OCI-LY7 (cell line): ENCODE measurements at regions not wholly inside any gene's neighbourhood (a gene's known extent, or its start where the extent isn't known, plus 50 kb on each side); places are given as distances from the start of the nearest gene placed in this dataset.

Source experiments
- BruUV-seq: library from RNA; stranded (reverse); fragments of 400-500 nt; replicated peaks from 2 replicates; lab custom pipeline; 2021; lab: Mats Ljungman, UMichigan
- CTCF ChIA-PET: fragments of 300-600 bp; sonication (Branson Sonifier 250); formaldehyde crosslinking; loops from one replicate; lab custom pipeline; 2022; ENCODE audit warnings: antibody characterized with exemption; ENCODE audit not compliant: unreplicated experiment; lab: Charles Lee
- POLR2A ChIA-PET: fragments of 300-600 bp; sonication (Branson Sonifier 250); formaldehyde crosslinking; loops from one replicate; lab custom pipeline; 2022; ENCODE audit warnings: antibody characterized with exemption; lab: Charles Lee
- DNase-seq: peaks from one replicate; pipeline ENCODE4 v3.0.0-alpha.2; 2015; ENCODE audit warnings: low spot score
- H2AFZ ChIP-seq: fragments of 200-600 bp; sonication (generic), shearing (Covaris generic); 2 replicates; pipeline ENCODE4 v1.6.1; 2014; ENCODE audit warnings: mild to moderate bottlenecking, antibody characterized with exemption, low read length, moderate library complexity
- H3K27ac ChIP-seq: fragments of 200-600 bp; sonication (generic); 2 replicates; pipeline ENCODE4 v1.5.1; 2014; ENCODE audit warnings: mixed run types, low read depth, mild to moderate bottlenecking, moderate library complexity, low read length, inconsistent platforms; ENCODE audit not compliant: poor library complexity, severe bottlenecking
- H3K36me3 ChIP-seq: fragments of 200-600 bp; sonication (generic); 2 replicates; pipeline ENCODE4 v1.6.1; 2014; ENCODE audit warnings: mild to moderate bottlenecking, antibody characterized with exemption, low read length, moderate library complexity, mixed read lengths; ENCODE audit not compliant: insufficient read depth
- H3K4me1 ChIP-seq: fragments of 200-600 bp; sonication (generic); 2 replicates; pipeline ENCODE4 v1.5.1; 2014; ENCODE audit warnings: mild to moderate bottlenecking, low read length; ENCODE audit not compliant: insufficient read depth, poor library complexity, severe bottlenecking
- H3K4me2 ChIP-seq: fragments of 200-600 bp; sonication (generic); 2 replicates; pipeline ENCODE4 v1.6.1; 2014; ENCODE audit warnings: mild to moderate bottlenecking, low read length
- H3K4me3 ChIP-seq: fragments of 200-600 bp; sonication (generic); 2 replicates; pipeline ENCODE4 v1.5.1; 2014; ENCODE audit warnings: mild to moderate bottlenecking, low read depth, low read length; ENCODE audit not compliant: poor library complexity, severe bottlenecking
- H3K79me2 ChIP-seq: fragments of 200-600 bp; sonication (generic); 2 replicates; pipeline ENCODE4 v1.6.1; 2016; ENCODE audit warnings: low read depth, mild to moderate bottlenecking, low read length, moderate library complexity, mixed read lengths; ENCODE audit not compliant: insufficient read depth
- H3K9me2 ChIP-seq: fragments of 200-600 bp; sonication (generic); 2 replicates; pipeline ENCODE4 v1.6.1; 2016; ENCODE audit warnings: mild to moderate bottlenecking, low read length, mixed read lengths; ENCODE audit not compliant: insufficient read depth
- H3K9me3 ChIP-seq: fragments of 200-600 bp; sonication (generic); 2 replicates; pipeline ENCODE4 v1.6.1; 2014; ENCODE audit warnings: mild to moderate bottlenecking, mixed run types, low read length, mixed read lengths
- H4K20me1 ChIP-seq: fragments of 200-600 bp; sonication (generic); 2 replicates; pipeline ENCODE4 v1.6.1; 2014; ENCODE audit warnings: mild to moderate bottlenecking, antibody characterized with exemption, low read length, moderate library complexity, mixed read lengths; ENCODE audit not compliant: insufficient read depth
- CTCF ChIP-seq: fragments of 200-600 bp; sonication (generic); conservative IDR thresholded peaks from 2 replicates; pipeline ENCODE4 v1.5.1; 2014; ENCODE audit warnings: mild to moderate bottlenecking, antibody characterized with exemption, low read length, moderate library complexity, mixed read lengths
- EZH2phosphoT487 ChIP-seq: fragments of 200-600 bp; sonication (generic); IDR thresholded peaks from 2 replicates; pipeline ENCODE4 v1.6.1; 2018; ENCODE audit warnings: low read depth, borderline replicate concordance, mild to moderate bottlenecking, mixed run types, antibody characterized with exemption, low read length, moderate library complexity, mixed read lengths
- intact Hi-C: fragments of 100-400 bp; cut with micrococcal nuclease; formaldehyde crosslinking; loops from one replicate; pipeline ENCODE4 v1.10.0; 2022; ENCODE audit not compliant: unreplicated experiment

GRCh38 chr2:146754606-146755005, 1090.2 kb upstream of the ACVR2A start:
- Histone ChIP-seq H3K4me1 (no peaks in the 10 kb centered on the region), H3K4me2 (no peak overlapping the region), H3K27ac (no peak overlapping the region), H4K20me1 (no peaks in the 10 kb centered on the region), H2AFZ (no peak overlapping the region), H3K36me3 (no peaks in the 10 kb centered on the region), H3K4me3 (no peak overlapping the region), H3K9me2 (no peaks in the 10 kb centered on the region), H3K9me3 (no peaks in the 10 kb centered on the region), H3K79me2 (no peaks in the 10 kb centered on the region)
- no peak for DNase-seq
- TF ChIP-seq CTCF (no peak), EZH2phosphoT487 (no peak)
- intact Hi-C loops: no loop called here
- no TSS peak for BruUV-seq
- ChIA-PET CTCF (no interaction called here), POLR2A (interaction anchor here (0.7 kb wide), 1 partner anchor 7 kb away, joined by 5 read pairs; no protein-coding TSS in a partner anchor)

- DNase-seq: no peak
- Histone ChIP-seq H3K9me3 (no peaks in the 10 kb centered on the region), H3K4me1 (no peaks in the 10 kb centered on the region), H2AFZ (no peak overlapping the region), H3K36me3 (no peaks in the 10 kb centered on the region), H3K27ac (no peak overlapping the region), H4K20me1 (no peaks in the 10 kb centered on the region), H3K9me2 (no peaks in the 10 kb centered on the region), H3K4me2 (no peak overlapping the region), H3K4me3 (no peak overlapping the region), H3K79me2 (no peaks in the 10 kb centered on the region)
- TF ChIP-seq EZH2phosphoT487 (no peak), CTCF (no peak)
- POLR2A ChIA-PET: no interaction called here
- no TSS peak for BruUV-seq
- intact Hi-C loops: no loop called here
- CTCF ChIA-PET: no interaction called here
These were observed 1096.8 kb upstream of the ACVR2A start for GRCh38 chr2:146748046-146748445.

- Histone ChIP-seq H3K79me2 (no peaks in the 10 kb centered on the region), H2AFZ (no peak overlapping the region), H3K9me2 (no peaks in the 10 kb centered on the region), H3K9me3 (no peaks in the 10 kb centered on the region), H4K20me1 (no peaks in the 10 kb centered on the region), H3K4me2 (no peak overlapping the region), H3K36me3 (no peaks in the 10 kb centered on the region), H3K4me1 (no peaks in the 10 kb centered on the region), H3K4me3 (no peak overlapping the region), H3K27ac (no peak overlapping the region)
- BruUV-seq: no TSS peak
- no peak for DNase-seq
- ChIA-PET POLR2A (no interaction called here), CTCF (no interaction called here)
- TF ChIP-seq EZH2phosphoT487 (no peak), CTCF (no peak)
- intact Hi-C loops: no loop called here
These were observed 1103.6 kb upstream of the ACVR2A start for GRCh38 chr2:146741260-146741659.
